ENCODE measurements at regions not wholly inside any gene's neighbourhood (a gene's known extent, or its start where the extent isn't known, plus 50 kb on each side); places are given as distances from the start of the nearest gene placed in this dataset.
"Not testable (repeated sequence)": the region's sequence is repeated elsewhere in the genome, so short reads cannot be mapped to it uniquely, and the experiment has no call there.

DNA sequence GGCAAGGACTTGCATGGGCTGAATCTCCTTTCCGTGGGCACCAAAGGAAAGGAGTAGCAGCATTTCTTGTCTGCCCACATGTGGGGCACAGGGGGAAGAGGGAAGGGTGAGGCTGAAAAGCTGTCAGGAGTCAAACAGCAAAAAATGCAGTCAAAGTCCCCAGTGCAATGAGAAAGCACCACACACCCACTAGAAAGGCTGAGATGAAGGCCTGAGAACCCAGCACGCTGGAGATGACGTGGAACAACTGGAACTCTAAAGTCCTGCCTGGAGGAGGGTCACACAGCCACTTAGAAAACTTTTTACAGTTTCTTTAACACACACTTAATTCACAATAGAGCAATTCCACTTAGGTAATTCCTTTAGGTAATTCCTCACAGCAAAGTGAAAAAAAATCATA is 94.6 kb upstream of the IGFBPL1 start:
- intact Hi-C loops (cut with micrococcal nuclease) = no loop called here
- DNase-seq = no peak
- Histone ChIP-seq H3K4me1 (ENCODE audit: control insufficient read depth in 1 of 2, insufficient read depth in 2 of 2, low read length in 2 of 2) (no peaks in the 10 kb centered on the region), H3K27me3 (ENCODE audit: control insufficient read depth in 2 of 2, insufficient read depth in 2 of 2, low read length in 2 of 2) (no peaks in the 10 kb centered on the region), H3K79me2 (ENCODE audit: insufficient read depth, low read length) (no peaks in the 10 kb centered on the region), H2AFZ (ENCODE audit: insufficient read depth, low read depth, low read length, poor library complexity, severe bottlenecking) (no peak overlapping the region), H3K9ac (ENCODE audit: insufficient read depth, low read length, poor library complexity, severe bottlenecking) (no peak overlapping the region), H3K4me3 (replicated peaks in 1 of 3; ENCODE audit: low read depth in 2 of 3, low read length in 3 of 3) (no peak overlapping the region), H4K20me1 (ENCODE audit: insufficient read depth, low read length) (no peaks in the 10 kb centered on the region), H3K36me3 (replicated peaks in 1 of 2; ENCODE audit: control insufficient read depth in 1 of 2, insufficient read depth in 2 of 2, low read length in 2 of 2) (no peaks in the 10 kb centered on the region), H3K4me2 (replicated peaks; ENCODE audit: extremely low read depth, low read length, poor library complexity, severe bottlenecking) (no peak overlapping the region), H3K9me3 (replicated peaks in 1 of 2; ENCODE audit: control insufficient read depth in 1 of 2, insufficient read depth in 1 of 2, low read length in 2 of 2) (no peaks in the 10 kb centered on the region), H3K27ac (ENCODE audit: low read depth in 1 of 2, low read length in 2 of 2) (no peak overlapping the region)
- Mint-ChIP-seq H3K27ac (no peak overlapping the region), H3K36me3 (no peaks in the 10 kb centered on the region), H3K4me1 (no peaks in the 10 kb centered on the region), H3K4me3 (no peak overlapping the region), H3K9me3 (peaks cover 0 to 7% (median 3%) of the 10 kb centered on the region in 7 donors), H3K27me3 (ENCODE audit: low read depth in 3 of 3) (peaks cover 8 to 20% (median 16%) of the 10 kb centered on the region in 3 donors)
- TF ChIP-seq, protein P1, sequence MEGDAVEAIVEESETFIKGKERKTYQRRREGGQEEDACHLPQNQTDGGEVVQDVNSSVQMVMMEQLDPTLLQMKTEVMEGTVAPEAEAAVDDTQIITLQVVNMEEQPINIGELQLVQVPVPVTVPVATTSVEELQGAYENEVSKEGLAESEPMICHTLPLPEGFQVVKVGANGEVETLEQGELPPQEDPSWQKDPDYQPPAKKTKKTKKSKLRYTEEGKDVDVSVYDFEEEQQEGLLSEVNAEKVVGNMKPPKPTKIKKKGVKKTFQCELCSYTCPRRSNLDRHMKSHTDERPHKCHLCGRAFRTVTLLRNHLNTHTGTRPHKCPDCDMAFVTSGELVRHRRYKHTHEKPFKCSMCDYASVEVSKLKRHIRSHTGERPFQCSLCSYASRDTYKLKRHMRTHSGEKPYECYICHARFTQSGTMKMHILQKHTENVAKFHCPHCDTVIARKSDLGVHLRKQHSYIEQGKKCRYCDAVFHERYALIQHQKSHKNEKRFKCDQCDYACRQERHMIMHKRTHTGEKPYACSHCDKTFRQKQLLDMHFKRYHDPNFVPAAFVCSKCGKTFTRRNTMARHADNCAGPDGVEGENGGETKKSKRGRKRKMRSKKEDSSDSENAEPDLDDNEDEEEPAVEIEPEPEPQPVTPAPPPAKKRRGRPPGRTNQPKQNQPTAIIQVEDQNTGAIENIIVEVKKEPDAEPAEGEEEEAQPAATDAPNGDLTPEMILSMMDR (IDR thresholded peaks at IDR 0.05) = no peak
- WGBS (ENCODE audit: insufficient coverage) = 71% methylated on average over 1 of the region's 3 CpGs

DNA sequence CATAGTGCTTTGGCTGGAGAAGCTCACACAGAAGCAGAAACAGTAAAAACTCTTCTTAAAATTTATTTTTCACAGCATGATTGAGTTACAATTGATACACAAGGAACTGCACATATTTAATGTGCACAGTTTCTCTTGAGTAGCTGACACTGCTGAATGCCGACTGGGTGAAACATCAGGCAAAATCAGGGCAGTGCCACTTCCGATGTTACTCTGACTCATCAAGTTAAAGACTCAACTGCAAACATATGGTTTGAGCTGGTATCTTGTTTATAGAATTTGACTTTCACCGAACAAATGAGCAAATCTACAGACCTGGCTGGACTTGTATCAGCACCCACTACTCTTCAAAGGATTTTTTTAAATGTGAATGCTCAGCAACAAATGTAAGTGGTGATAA is 92.0 kb upstream of the IGFBPL1 start:
- H3K9ac ChIP-seq (ENCODE audit: insufficient read depth, low read length, poor library complexity, severe bottlenecking); H3K9me3 ChIP-seq (replicated peaks in 1 of 2; ENCODE audit: control insufficient read depth in 1 of 2, insufficient read depth in 1 of 2, low read length in 2 of 2); H3K36me3 ChIP-seq (replicated peaks in 1 of 2; ENCODE audit: control insufficient read depth in 1 of 2, insufficient read depth in 2 of 2, low read length in 2 of 2); H4K20me1 ChIP-seq (ENCODE audit: insufficient read depth, low read length); H3K27me3 ChIP-seq (ENCODE audit: control insufficient read depth in 2 of 2, insufficient read depth in 2 of 2, low read length in 2 of 2); H3K27ac Mint-ChIP-seq; DNase-seq; H3K36me3 Mint-ChIP-seq; H3K4me3 ChIP-seq (replicated peaks in 1 of 3; ENCODE audit: low read depth in 2 of 3, low read length in 3 of 3); H3K4me1 ChIP-seq (ENCODE audit: control insufficient read depth in 1 of 2, insufficient read depth in 2 of 2, low read length in 2 of 2); H2AFZ ChIP-seq (ENCODE audit: insufficient read depth, low read depth, low read length, poor library complexity, severe bottlenecking); intact Hi-C loops (cut with micrococcal nuclease); H3K79me2 ChIP-seq (ENCODE audit: insufficient read depth, low read length); H3K9me3 Mint-ChIP-seq; H3K27ac ChIP-seq (ENCODE audit: low read depth in 1 of 2, low read length in 2 of 2); H3K4me3 Mint-ChIP-seq; H3K4me1 Mint-ChIP-seq; H3K4me2 ChIP-seq (replicated peaks; ENCODE audit: extremely low read depth, low read length, poor library complexity, severe bottlenecking): not testable (repeated sequence)
- no CpG with 5 or more reads among the region's 3 CpGs for WGBS (ENCODE audit: insufficient coverage)
- peaks cover 7 to 16% (median 10%) of the 10 kb centered on the region in 3 donors for H3K27me3 Mint-ChIP-seq (ENCODE audit: low read depth in 3 of 3)

DNA sequence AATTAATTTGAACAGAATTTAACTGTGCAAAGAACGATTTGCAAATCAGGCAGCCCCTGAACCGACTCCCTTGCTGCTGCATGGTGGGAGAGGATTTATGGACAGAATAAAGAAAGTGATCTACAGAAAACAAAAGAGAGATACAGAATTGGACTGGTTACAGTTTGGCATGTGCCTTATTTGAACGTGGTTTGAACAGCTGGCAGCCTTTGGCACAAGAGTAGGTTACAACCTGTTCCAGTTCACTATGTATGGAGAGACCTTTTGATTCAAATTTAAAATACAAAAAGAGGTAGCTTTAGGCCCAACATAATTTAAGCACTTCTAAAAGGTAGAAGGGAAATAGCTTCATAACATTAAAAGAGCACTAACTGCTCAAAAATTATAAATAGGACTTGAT is 90.8 kb upstream of the IGFBPL1 start:
- H3K4me1 Mint-ChIP-seq; H3K36me3 ChIP-seq (replicated peaks in 1 of 2; ENCODE audit: control insufficient read depth in 1 of 2, insufficient read depth in 2 of 2, low read length in 2 of 2); H3K4me2 ChIP-seq (replicated peaks; ENCODE audit: extremely low read depth, low read length, poor library complexity, severe bottlenecking); H4K20me1 ChIP-seq (ENCODE audit: insufficient read depth, low read length); H3K4me3 ChIP-seq (replicated peaks in 1 of 3; ENCODE audit: low read depth in 2 of 3, low read length in 3 of 3); DNase-seq; H3K27ac Mint-ChIP-seq; H3K4me3 Mint-ChIP-seq; H2AFZ ChIP-seq (ENCODE audit: insufficient read depth, low read depth, low read length, poor library complexity, severe bottlenecking); H3K9ac ChIP-seq (ENCODE audit: insufficient read depth, low read length, poor library complexity, severe bottlenecking); H3K79me2 ChIP-seq (ENCODE audit: insufficient read depth, low read length); H3K4me1 ChIP-seq (ENCODE audit: control insufficient read depth in 1 of 2, insufficient read depth in 2 of 2, low read length in 2 of 2); H3K9me3 ChIP-seq (replicated peaks in 1 of 2; ENCODE audit: control insufficient read depth in 1 of 2, insufficient read depth in 1 of 2, low read length in 2 of 2); H3K9me3 Mint-ChIP-seq; H3K36me3 Mint-ChIP-seq; intact Hi-C loops (cut with micrococcal nuclease); H3K27ac ChIP-seq (ENCODE audit: low read depth in 1 of 2, low read length in 2 of 2); H3K27me3 ChIP-seq (ENCODE audit: control insufficient read depth in 2 of 2, insufficient read depth in 2 of 2, low read length in 2 of 2): not testable (repeated sequence)
- H3K27me3 Mint-ChIP-seq (ENCODE audit: low read depth in 3 of 3) = peaks cover 3 to 14% (median 10%) of the 10 kb centered on the region in 3 donors
- 100% methylated on average over 1 of the region's 3 CpGs for WGBS (ENCODE audit: insufficient coverage)

DNA sequence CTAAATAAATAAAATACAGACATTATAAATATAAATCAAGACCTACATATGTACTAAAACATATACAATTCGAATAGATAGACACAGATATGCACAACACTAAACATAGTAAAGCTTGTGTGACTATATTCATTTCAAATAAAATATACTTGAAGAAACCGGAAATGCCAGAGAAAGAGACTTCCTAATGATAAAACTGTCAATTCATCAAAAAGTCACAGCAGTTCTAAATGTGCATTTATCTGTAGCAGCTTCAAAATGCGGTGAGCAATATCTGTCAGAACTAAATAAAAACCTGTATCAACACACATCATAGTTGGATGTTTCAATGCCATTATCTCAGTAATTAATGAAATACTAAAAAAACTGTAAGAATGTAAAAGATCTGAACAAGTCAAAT is 86.1 kb upstream of the IGFBPL1 start:
- H3K27me3 Mint-ChIP-seq (ENCODE audit: low read depth in 3 of 3); H3K27me3 ChIP-seq (ENCODE audit: control insufficient read depth in 2 of 2, insufficient read depth in 2 of 2, low read length in 2 of 2); H2AFZ ChIP-seq (ENCODE audit: insufficient read depth, low read depth, low read length, poor library complexity, severe bottlenecking); H3K4me2 ChIP-seq (replicated peaks; ENCODE audit: extremely low read depth, low read length, poor library complexity, severe bottlenecking); H3K4me1 Mint-ChIP-seq; H3K27ac Mint-ChIP-seq; H3K9me3 Mint-ChIP-seq; H3K27ac ChIP-seq (ENCODE audit: low read depth in 1 of 2, low read length in 2 of 2); H3K9ac ChIP-seq (ENCODE audit: insufficient read depth, low read length, poor library complexity, severe bottlenecking); H3K36me3 ChIP-seq (replicated peaks in 1 of 2; ENCODE audit: control insufficient read depth in 1 of 2, insufficient read depth in 2 of 2, low read length in 2 of 2); H3K4me1 ChIP-seq (ENCODE audit: control insufficient read depth in 1 of 2, insufficient read depth in 2 of 2, low read length in 2 of 2); H3K9me3 ChIP-seq (replicated peaks in 1 of 2; ENCODE audit: control insufficient read depth in 1 of 2, insufficient read depth in 1 of 2, low read length in 2 of 2); intact Hi-C loops (cut with micrococcal nuclease); H3K4me3 Mint-ChIP-seq; H3K79me2 ChIP-seq (ENCODE audit: insufficient read depth, low read length); H3K4me3 ChIP-seq (replicated peaks in 1 of 3; ENCODE audit: low read depth in 2 of 3, low read length in 3 of 3); H4K20me1 ChIP-seq (ENCODE audit: insufficient read depth, low read length); DNase-seq; H3K36me3 Mint-ChIP-seq: not testable (repeated sequence)
- WGBS (ENCODE audit: insufficient coverage) = no CpG with 5 or more reads among the region's 3 CpGs
